Type B pancreatic cell (in vitro differentiated cells): ENCODE measurements at regions not wholly inside any gene's neighbourhood (a gene's known extent, or its start where the extent isn't known, plus 50 kb on each side); places are given as distances from the start of the nearest gene placed in this dataset.

ENCODE experiments used
- DNase-seq: peaks from one replicate; pipeline ENCODE4 v3.0.0; 2021; ENCODE audit warnings: mixed read lengths; ENCODE audit not compliant: unreplicated experiment; ENCODE audit errors: extremely low spot score
- H3K27ac Mint-ChIP-seq: 2 replicates; pipeline ENCODE4 v1.8.0; 2021; ENCODE audit warnings: mild to moderate bottlenecking, mixed read lengths
- H3K27me3 Mint-ChIP-seq: 2 replicates; pipeline ENCODE4 v1.8.0; 2021; ENCODE audit warnings: mixed read lengths
- H3K36me3 Mint-ChIP-seq: 2 replicates; pipeline ENCODE4 v1.8.0; 2021; ENCODE audit warnings: mixed read lengths
- H3K4me1 Mint-ChIP-seq: one replicate; pipeline ENCODE4 v1.8.0; 2021; ENCODE audit warnings: mixed read lengths; ENCODE audit not compliant: unreplicated experiment
- H3K4me3 Mint-ChIP-seq: 2 replicates; pipeline ENCODE4 v1.8.0; 2021; ENCODE audit warnings: mild to moderate bottlenecking, mixed read lengths
- H3K9me3 Mint-ChIP-seq: 2 replicates; pipeline ENCODE4 v1.8.0; 2021; ENCODE audit warnings: mixed read lengths
- TF ChIP-seq, protein P1 (sequence below): fragments of 200-600 bp; sonication (generic); conservative IDR thresholded peaks from 2 replicates; pipeline ENCODE4 v1.5.0; 2021; ENCODE audit warnings: antibody characterized with exemption, mild to moderate bottlenecking

DNA sequence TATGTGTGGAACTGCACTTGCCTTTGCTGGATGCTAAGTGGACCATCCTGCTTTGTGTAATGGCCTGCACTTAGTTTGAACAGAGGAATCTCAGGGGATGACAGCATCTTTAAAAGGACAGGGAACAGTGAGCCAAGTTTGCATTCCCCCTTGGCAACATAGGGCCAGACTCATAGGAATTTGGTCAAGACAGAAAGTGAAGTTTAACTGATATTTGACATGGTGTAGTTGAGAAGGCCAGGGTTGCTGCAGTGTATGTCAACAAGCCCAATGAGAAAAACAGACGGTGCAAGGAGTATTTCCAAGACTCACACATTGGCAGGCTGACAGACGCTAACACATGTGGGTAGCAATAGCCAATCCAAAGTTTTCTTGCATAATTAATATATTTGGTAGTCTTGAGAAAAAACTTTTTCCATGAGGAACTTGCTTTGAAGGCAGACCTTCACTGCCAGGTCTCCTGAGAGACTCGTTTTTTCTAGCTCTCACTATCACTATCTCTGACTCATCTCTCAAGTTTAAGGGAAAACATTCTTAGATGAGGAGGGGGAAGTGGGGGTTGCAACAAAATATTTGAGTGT, 213.8 kb downstream of the IBTK start:
- peaks cover 1% of the 10 kb centered on the region for H3K27me3 Mint-ChIP-seq
- H3K4me1 Mint-ChIP-seq, result peaks cover 4% of the 10 kb centered on the region
- H3K27ac Mint-ChIP-seq, result no peak overlapping the region
- no peak for DNase-seq
- no peaks in the 10 kb centered on the region for H3K36me3 Mint-ChIP-seq
- H3K9me3 Mint-ChIP-seq, result no peaks in the 10 kb centered on the region
- no peak overlapping the region for H3K4me3 Mint-ChIP-seq
- TF ChIP-seq, protein P1, sequence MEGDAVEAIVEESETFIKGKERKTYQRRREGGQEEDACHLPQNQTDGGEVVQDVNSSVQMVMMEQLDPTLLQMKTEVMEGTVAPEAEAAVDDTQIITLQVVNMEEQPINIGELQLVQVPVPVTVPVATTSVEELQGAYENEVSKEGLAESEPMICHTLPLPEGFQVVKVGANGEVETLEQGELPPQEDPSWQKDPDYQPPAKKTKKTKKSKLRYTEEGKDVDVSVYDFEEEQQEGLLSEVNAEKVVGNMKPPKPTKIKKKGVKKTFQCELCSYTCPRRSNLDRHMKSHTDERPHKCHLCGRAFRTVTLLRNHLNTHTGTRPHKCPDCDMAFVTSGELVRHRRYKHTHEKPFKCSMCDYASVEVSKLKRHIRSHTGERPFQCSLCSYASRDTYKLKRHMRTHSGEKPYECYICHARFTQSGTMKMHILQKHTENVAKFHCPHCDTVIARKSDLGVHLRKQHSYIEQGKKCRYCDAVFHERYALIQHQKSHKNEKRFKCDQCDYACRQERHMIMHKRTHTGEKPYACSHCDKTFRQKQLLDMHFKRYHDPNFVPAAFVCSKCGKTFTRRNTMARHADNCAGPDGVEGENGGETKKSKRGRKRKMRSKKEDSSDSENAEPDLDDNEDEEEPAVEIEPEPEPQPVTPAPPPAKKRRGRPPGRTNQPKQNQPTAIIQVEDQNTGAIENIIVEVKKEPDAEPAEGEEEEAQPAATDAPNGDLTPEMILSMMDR, result no peak

GRCh38 chr6:82032444-82032843, 215.1 kb downstream of the IBTK start:
- Mint-ChIP-seq H3K27ac (no peak overlapping the region), H3K27me3 (no peaks in the 10 kb centered on the region), H3K36me3 (no peaks in the 10 kb centered on the region), H3K4me3 (no peak overlapping the region), H3K4me1 (peaks cover 4% of the 10 kb centered on the region), H3K9me3 (no peaks in the 10 kb centered on the region)
- no peak for DNase-seq
- TF ChIP-seq, protein P1, result no peak

DNA sequence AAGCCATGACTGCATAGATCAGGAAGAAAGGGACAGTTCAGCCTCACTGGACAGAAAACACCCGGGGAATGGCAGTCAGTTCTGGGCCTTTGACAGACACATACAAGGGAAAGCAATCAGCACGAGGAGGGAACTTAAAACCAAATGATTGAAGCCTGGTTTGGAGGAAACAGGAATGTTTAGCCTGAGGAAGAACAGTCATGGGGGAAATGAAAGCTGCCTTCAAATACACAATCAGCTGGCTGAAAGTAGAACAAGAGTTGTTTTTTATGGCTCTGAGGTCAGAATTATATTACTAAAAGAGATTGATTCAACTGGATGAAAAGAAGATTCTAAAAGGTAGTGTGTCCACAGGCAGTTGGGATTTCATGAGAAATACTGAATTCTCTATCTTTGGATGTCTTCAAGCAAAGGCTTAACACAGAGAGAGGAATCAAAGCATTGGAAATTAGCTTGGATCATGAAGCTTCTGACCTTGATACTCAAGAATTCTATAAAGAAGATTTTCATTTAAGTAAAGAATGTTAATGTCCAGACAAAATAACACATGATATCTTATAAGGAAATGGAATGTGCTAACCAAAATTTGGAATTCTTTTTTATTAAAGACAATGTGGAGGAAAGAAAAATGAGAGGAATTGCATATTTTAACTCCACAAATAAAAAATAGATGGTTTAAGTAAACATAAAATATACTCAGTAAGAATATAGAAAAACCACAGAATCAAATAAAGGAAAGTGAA, 216.6 kb downstream of the IBTK start:
- no peak overlapping the region for H3K27ac Mint-ChIP-seq
- peaks cover 4% of the 10 kb centered on the region for H3K4me1 Mint-ChIP-seq
- TF ChIP-seq, protein P1, result no peak
- no peak overlapping the region for H3K4me3 Mint-ChIP-seq
- DNase-seq, result no peak
- H3K27me3 Mint-ChIP-seq, result no peaks in the 10 kb centered on the region
- H3K9me3 Mint-ChIP-seq, result no peaks in the 10 kb centered on the region
- no peaks in the 10 kb centered on the region for H3K36me3 Mint-ChIP-seq

- TF ChIP-seq, protein P1, result no peak
- no peaks in the 10 kb centered on the region for H3K27me3 Mint-ChIP-seq
- H3K4me1 Mint-ChIP-seq, result peaks cover 4% of the 10 kb centered on the region
- no peak overlapping the region for H3K27ac Mint-ChIP-seq
- no peaks in the 10 kb centered on the region for H3K36me3 Mint-ChIP-seq
- no peak for DNase-seq
- H3K4me3 Mint-ChIP-seq, result no peak overlapping the region
- H3K9me3 Mint-ChIP-seq, result no peaks in the 10 kb centered on the region
Observed at GRCh38 chr6:82030301-82030700, 217.2 kb downstream of the IBTK start.

- H3K27me3 Mint-ChIP-seq, result no peaks in the 10 kb centered on the region
- H3K9me3 Mint-ChIP-seq, result no peaks in the 10 kb centered on the region
- H3K4me1 Mint-ChIP-seq, result no peaks in the 10 kb centered on the region
- no peak overlapping the region for H3K27ac Mint-ChIP-seq
- no peak for DNase-seq
- H3K4me3 Mint-ChIP-seq, result no peak overlapping the region
- H3K36me3 Mint-ChIP-seq, result no peaks in the 10 kb centered on the region
- TF ChIP-seq, protein P1, result no peak
Observed at GRCh38 chr6:82025271-82025670, 222.3 kb downstream of the IBTK start.
